DMS153 treated with DMSO at 0.1 percent for 48 hours (cell line): ENCODE measurements at regions not wholly inside any gene's neighbourhood (a gene's known extent, or its start where the extent isn't known, plus 50 kb on each side); places are given as distances from the start of the nearest gene placed in this dataset.

ENCODE experiments used
- DNase-seq: peaks from one replicate; lab custom pipeline; 2025; ENCODE audit not compliant: unreplicated experiment; lab: John Stamatoyannopoulos, UW

DNA sequence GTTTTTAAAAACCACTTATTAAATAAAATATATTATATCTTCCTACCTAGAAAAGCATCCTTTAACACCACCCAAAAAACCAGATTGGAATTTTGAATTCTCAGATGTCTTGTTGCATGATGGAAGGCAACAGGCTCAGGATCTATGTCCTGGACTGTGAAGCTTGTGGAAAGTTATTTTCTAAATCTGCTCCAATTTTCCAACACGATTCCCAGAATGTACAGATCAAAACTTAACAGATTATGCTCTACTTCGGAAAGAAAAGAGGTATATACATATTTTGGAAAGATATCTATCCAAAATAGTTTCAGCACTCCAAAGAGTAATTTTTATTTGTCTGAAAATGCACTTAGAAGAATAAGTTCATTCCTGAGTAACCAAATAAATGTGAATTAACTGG, 291.7 kb upstream of the EMCN start:
- no peak for DNase-seq

DNA sequence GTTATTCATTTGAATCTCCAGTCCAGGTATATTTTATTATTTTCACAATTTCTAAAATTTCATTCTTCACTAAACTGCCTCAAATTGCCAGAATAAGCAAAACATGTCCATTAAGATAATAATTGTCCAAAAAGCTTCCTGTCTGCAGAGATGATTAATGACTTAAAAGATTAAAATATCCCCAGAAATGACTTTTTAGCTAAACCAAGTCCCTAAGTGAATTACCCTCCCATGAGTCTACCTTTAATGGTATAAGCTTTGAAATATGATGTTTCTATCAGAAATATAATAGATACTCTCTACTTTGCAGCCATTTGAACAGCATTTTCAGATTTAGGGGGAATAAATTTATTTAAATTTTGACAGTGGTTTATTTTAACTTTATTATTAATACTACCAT, 289.2 kb upstream of the EMCN start:
- no peak for DNase-seq

DNA sequence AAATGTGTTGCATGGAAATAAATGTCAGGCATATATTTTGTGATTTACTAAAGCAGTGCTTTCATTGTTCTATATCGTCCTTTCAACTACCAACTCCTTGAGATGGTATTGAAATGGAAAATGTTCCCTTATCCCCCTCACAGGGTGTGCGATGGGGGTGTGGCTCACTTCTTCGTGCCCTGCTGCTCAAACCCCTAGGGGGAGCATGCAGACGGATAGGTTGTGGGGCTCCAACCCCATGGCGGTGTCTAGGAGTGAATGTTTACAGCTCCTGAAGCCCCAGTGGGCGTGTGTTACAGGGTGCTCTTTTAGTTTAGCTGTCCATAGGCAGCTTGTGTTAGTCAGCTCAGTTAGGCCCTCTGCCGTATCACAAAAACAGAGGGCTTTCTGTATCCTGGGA, 287.7 kb upstream of the EMCN start:
- DNase-seq = no peak

DNA sequence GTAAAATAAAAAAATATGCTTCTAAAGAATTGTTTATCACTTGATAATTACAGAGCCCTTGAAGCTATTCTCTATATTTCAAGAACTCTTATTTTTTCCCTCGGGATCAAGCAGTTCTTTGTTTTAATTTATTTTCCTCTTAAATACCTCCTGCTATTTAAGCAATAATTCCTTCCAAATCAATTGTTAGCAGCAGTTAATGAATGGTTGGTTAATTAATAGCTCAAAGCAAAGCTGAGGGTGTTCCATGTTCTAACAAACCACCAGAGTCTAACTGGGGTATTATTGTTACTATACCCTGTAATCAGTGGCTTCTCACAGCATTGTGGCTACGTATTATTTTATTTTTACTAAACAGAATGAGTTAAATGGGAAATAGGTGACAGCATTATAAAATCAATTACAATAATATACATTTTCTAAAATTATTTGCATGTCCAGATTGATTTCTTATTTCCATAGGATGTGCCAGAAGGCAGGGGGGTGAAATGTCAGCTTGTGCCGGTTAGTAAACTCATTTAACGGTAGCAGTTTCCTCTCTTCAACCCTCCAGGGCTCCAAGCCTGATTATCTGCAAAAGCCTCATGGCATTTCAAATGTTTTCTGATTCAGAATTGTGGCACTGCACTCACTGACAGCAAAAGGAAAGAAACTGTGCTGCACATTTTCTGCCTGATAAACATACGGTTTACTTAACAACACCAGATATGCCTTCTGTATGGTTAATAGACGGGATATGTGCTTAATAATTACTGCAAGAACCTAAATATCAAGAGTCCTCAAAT, 286.9 kb upstream of the EMCN start:
- no peak for DNase-seq

DNA sequence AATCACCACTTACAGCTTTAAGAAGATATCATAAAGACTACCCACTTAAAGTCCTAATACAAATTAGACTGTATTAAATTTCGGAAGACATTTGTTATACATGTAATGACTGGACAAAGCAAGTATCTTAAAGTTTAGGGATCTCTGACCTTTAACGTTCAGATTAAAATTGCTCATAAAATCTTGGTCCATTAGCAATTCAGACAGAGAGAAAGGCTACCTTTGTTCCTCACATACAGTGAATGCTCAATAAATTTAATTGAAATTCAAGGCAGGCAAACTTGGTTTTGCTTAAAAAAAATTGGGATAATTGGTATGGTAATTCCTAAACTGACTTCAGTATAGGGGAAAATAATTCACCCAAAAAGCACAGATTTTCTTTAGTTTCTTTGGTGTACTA, 285.9 kb upstream of the EMCN start:
- no peak for DNase-seq

DNA sequence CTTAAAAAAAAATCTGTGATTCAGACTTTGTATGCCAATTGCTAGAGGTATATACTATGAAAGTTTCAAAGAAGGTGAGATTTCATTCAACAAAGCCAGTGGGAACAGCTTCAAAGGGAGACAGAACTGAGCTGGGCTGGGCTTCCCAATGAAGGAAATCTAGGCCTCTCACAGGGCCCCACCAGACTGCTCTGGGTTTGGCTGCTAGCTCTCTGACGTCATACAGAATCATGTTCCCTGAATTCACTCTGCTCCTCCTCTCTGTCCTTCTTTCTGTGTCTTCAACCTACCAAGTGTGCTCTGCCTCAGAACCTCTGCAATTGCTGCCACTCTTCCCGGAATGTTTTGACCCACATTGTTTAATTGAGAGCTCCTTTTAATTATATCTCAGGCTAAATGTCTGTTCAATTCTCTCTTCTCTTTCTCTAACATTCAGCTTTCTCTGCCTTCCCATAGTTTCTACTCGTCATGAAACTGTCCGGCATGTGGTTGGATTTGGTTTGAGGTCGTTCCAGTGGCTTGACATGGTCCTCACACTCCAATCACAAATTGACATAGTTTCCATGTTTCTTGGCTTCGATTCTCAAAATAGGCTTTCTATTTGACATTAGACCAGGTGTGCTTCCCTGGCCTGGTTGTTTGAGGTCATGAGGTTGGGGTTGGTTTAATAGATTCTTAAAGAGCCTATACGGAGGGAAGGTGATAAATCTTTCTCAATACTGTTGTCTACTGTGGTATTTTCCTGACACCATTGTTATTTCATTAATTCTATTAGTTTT, 282.1 kb upstream of the EMCN start:
- DNase-seq = no peak

DNA sequence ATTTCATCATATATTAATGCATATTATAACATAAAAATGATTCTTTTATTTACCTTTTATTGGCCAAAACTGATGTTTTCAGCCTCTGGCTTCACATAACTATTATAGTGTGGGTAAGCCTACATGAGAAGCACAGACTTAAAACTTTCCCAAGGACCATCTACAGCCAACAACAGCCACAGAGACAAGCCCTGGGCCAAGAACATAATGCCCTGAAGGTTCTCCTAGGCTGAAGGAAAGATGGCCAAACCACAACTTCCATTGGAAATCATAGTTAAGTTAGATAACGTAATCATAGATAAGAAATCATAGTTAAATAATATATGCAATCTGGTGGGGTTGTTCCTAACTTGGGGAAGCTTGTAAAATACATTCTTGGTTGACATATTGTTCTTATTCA, 280.0 kb upstream of the EMCN start:
- no peak for DNase-seq

DNA sequence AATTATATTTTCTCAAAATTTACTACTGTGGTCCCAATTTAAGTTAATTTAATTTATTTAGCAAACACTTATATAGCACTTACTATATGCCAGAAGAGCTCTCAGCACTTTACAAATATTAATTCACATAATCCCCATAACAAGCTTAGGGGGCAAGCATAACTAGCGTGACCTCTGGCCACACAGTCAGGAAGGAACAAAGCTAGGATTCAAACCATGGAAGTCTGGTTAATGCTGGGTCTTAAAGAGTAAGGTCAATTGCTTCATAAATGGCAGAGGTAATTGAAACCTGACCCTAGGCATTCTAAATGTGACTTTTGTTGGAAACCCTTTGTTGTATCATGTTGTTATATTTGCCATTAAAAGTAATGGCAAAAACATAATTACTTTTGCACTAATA, 279.5 kb upstream of the EMCN start:
- DNase-seq = no peak

DNA sequence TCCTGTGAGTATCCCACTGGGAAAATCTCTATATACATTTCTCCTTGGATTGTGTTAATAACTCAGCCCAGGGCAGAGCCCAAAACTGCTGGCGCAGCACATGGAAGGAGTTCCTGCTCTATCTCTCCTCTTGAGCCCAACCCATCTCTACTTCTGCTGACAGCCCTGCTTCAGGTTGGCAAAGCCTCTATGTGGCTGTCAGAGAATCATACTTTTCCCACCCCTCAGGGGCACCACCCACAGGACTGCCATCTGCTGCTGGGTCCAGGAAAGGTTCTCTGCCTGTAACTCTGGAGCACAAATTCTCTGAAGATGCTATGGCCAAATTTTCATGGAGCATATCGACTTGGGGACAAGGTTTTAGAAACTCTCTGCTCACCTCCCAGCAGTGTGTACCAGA, 278.5 kb upstream of the EMCN start:
- no peak for DNase-seq

DNA sequence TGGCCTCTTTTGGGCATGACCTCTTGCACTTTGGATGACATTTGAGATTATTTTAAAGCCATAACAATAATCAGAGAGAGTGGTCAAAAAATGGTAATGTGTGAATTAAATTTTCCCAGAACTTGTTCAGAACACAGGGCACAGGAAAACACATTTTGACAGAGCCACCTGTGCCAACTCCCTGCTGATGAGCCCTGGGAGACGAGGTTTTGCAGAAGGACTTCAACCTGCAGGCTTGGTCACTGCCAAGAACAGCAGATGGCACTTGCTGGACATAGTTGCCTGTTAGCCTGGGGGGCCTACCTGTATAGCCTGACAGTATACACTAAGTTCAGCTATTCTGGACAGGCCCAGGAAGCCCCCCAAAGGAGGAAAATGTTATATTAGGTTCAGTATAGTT, 277.8 kb upstream of the EMCN start:
- DNase-seq = no peak

DNA sequence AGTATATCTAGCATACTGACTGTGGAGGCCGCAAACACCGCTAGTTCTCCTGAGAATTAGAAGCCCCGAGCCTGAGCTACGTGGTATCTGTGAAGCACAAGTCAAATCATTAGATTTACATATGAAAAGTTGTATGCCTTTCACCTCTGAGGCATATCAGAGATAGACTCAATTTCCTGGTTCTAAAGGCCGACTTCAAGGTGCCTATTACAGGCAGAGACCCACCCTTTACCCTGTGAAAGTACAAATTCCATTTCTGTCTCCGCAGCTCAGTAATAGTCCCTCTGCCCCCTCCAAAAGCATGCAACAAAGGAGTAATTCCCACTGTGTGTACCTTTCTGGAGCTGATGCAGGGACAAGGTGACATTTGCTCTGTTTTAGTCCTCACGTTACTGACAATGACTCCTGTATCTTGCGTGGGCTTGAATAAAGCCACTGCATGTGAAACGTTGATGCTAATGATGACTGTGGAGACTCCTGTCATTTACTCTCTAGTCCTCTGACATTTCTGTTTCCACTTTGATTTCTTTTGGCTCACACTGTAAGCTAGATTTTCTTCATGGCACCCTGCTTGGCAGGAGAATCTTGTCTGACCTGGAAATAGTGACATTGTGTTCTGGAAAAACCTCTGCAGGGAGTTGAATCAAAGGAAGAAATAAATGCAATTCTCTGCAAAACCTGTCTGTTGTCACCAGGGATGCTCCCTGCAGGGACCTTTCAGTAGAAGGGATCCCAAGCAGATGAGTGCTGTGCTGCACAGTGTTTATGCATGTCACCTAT, 273.2 kb upstream of the EMCN start:
- no peak for DNase-seq

DNA sequence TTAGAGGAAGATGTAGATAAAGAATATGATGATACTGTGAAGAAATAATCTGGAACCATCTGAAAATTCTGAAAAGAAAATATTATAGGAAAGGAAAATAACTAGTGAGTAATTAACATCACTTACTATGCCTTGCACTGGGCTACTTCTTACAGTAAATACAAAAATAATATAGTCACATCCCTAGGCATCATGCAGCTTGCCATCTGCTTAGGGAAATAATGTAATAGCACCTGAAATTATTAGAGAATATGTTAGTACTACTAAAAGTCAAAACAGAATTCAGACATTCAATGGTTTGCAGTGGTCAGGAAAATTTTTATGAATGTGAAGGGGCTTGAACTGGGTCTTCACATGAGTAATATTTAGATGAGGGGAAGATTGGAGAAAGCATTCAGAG, 272.2 kb upstream of the EMCN start:
- DNase-seq = no peak

DNA sequence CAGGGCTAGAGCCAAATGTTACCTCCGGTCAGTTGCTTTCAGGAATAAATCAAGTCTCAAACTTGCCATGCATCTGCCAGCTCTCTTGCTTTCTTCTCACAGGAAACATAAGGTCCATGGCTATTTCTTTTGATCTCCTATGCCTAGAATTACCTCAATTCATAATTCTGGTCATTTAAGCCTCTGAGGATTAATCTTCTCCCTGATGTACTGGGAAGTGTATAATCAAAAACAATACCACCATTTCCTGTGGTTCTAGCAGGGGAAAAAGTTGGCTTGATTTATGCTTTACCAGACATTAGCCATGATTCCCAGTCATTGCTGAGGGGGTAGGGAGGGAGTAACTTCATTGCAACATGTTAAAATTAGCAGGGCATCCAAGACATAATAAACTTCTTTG, 268.7 kb upstream of the EMCN start:
- no peak for DNase-seq

DNA sequence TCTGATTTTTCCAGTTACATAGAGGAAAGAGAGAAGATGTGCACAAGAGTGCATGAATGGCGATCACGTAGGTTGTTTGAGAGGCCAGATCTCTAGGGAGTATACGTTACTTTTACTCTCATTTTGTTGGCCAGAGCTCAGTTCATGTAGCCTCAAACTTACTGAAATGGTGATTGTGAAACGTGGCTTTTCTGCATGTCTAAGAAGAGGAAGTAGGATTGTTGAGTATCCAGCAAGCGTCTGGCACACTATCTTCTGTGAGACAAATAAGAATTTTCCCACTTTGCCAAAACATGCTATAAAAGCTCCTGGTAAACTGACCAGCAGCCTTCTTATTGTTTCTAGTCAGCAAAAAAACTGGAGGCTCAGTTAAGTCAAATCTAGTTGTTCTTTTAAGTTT, 264.5 kb upstream of the EMCN start:
- no peak for DNase-seq

DNA sequence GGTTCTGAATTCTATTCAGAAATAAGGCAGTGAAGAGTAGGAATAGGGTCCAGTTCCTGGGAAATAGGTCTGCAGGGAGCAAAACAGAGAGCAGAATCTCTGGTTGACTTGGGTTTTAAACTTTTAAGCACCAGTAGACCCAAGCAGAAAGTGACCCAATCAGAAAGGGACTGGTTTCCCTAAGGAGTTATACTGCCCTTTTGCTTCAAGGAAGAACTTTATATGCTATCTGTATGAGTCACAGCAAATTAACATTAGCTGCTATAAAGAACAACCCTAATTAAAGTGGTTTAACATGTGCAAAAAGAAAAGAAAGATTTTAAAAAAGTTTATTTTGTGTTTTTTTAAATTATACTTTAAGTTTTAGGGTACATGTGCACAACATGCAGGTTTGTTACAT, 263.6 kb upstream of the EMCN start:
- no peak for DNase-seq

DNA sequence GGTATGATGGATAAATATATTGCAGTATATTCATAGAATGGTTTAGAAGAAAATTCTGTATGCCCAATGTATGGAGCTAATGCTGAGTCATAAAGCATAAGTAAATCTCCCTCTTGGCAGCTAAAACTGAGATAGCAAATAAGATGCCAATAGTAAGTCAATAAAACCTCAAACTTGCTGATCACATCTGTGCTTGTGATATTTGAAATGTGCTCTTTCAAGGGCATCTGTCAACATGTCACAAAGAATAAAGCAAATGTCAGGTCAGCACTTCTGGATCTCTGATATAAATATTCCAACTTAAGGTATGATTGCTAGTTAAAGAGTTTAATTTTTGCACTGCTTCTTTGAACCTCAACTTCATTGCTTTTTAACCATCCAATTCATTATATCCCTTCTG, 262.3 kb upstream of the EMCN start:
- no peak for DNase-seq

DNA sequence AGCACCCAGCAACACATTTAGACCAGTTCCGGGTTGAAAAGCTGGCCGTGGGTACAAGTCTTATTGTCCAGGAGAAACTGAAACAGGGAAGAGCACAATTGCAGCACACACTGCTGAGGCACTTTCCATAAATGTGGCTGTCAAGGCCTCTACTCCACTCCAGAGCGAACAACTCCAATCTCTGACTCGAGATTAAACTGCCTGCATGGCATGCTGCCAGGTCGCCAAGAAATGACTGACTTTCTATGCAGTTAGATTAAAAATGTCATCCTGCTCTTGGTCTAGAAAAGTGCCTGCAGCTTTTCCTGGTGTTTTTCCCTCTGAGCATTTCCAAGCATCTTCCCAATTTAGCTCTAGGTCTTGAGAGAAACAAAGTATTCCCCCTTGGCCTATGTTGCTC, 260.6 kb upstream of the EMCN start:
- no peak for DNase-seq

DNA sequence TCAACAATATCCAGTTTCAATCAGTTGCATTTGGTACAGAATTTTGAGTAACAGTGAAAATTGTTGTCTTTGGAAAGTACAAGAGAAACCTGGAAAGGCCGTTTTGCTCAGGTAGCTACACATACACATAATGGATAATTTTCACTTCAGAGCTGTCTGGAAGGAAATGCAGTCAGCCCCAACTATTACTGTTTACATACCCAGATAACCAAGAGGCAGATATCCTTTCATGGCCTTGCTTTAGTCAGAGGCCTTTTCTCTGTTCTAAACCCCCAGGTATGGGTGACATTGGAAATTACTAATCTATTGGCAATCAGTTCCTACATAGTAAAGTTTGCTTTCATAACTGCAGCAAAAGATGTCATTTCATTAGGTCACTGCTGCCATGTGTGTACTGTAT, 244.9 kb upstream of the EMCN start:
- DNase-seq = no peak

DNA sequence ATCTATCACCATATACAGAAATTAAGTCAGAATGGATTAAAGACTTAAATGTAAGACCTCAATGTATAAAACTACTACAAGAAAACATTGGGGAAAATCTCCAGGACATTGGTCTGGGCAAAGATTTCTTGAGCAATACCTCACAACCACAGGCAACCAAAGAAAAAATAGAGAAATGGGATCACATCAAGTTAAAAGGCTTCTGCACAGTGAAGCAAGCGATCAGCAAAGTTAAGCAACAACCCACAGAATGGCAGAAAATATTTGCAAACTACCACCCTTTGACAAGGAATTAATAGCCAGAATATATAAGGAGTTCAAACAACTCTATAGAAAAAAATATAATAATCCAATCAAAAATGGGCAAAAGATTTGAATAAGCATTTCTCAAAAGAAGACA, 236.9 kb upstream of the EMCN start:
- DNase-seq = no peak

DNA sequence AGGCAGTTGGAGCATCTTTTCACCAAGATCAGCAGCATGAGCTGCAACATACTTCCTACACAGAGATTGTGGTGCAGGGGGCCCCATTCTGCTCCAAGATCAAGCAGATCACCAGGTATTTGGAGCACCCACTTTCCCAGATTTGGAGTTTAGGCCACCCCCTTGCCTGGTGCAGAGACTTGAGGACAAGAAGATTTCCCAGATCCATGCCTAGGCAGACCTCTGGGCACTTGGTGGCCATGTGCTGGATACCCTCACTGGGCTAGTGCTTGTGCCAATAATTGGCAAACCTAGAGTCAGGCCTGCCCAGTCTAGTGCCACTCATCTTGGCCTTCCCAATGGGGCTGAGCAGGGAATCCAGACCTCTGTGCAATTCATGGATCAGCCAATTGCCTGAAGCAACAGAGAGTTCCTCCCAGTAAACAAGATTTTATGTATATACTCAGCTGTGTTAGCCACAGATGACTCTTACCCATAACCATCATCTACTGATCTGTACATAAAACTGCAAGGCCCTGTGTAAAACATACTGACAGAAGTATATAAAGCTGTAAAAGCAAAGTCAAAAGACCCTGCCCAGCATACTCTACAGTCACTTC, 228.4 kb upstream of the EMCN start:
- DNase-seq = no peak

DNA sequence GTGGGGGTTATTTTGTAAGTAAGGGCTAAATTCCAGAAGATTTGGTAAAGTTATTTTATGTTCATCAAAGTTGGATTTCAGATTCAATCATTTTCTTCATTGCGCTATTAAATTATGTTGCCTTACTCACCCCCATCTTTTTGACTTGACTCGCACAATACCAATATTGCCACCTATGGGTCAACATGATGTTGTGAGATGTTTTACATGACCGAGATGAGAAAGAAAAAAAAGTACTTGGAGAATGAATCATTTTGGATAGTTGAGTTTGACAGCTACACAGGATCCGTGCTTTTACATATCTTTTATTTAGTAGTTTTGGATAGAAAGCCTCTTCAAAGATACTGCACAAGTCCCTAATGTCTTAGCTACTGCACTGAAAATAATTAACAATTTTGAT, 224.2 kb upstream of the EMCN start:
- no peak for DNase-seq

DNA sequence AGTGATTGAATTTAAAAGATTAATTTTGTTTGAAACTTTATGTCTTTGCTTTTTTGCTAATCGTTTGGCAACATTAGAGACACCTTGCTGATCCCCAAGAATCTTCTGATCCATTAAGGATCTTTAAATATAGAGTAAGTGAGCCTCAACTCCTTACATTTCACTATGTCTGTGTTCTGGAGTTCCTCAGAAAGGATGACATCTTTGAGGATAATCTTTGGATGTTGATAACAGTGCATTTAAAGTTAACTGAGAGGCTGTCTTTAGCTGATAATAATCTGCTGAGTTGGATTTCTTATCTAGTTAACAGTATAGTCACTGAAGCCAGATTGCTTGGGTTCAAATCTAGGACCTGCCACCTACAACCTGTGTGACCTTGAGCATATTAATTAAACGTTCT, 221.6 kb upstream of the EMCN start:
- no peak for DNase-seq
